Fibroblast of gingiva (primary cell): ENCODE measurements at regions not wholly inside any gene's neighbourhood (a gene's known extent, or its start where the extent isn't known, plus 50 kb on each side); places are given as distances from the start of the nearest gene placed in this dataset.

Experiments
- DNase-seq: peaks from one replicate; pipeline ENCODE4 v3.0.0-alpha.2; 2011; ENCODE audit warnings: low read depth

DNA sequence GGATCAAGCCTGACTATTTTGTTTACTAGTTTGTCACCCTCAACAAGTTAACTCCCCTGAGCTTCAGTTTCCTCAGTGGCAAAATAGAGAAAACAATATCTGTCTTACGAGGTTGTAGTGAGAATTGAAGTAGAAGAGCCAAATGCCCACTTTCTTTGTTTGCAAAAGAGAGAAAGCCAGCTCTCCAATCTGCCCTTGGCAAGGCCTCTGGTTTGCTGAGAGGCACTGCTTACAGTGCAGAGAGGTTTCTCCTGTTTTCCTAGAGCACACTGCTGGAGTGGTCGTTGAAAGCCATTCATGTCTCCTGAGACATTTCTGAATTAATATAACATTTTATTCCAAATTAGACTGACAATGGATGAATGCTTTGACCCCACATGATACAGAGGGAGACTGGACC lies 260.5 kb upstream of the IGF1R start:
- no peak for DNase-seq

GRCh38 chr15:98390946-98391530 lies 257.3 kb upstream of the IGF1R start:
- DNase-seq = no peak

GRCh38 chr15:98391568-98391967 lies 256.8 kb upstream of the IGF1R start:
- DNase-seq = no peak

- no peak for DNase-seq
These were observed 254.9 kb upstream of the IGF1R start for GRCh38 chr15:98393471-98393870.

- no peak for DNase-seq
These were observed 253.8 kb upstream of the IGF1R start for GRCh38 chr15:98394546-98394945.

- DNase-seq = no peak
These were observed 252.2 kb upstream of the IGF1R start for GRCh38 chr15:98395974-98396610.

DNA sequence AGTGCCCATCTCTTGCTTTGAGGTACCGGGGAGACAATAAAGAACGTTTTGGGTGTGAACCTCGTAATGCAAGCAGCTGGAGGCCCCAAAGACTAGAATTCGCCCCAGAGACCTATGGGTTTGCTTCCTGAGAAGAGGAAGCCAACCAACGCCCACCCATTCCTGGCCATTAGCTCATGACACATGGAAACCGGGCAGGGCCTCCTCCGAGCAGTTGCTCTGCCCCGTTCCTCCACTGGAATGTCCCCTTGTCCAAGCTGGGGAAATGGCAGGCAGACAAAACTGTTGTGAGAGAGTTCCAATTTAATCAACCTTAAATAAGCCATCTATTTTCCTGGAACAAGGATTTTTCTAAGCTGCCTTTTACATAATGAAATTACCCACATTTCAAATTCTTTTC lies 250.9 kb upstream of the IGF1R start:
- DNase-seq = no peak

DNA sequence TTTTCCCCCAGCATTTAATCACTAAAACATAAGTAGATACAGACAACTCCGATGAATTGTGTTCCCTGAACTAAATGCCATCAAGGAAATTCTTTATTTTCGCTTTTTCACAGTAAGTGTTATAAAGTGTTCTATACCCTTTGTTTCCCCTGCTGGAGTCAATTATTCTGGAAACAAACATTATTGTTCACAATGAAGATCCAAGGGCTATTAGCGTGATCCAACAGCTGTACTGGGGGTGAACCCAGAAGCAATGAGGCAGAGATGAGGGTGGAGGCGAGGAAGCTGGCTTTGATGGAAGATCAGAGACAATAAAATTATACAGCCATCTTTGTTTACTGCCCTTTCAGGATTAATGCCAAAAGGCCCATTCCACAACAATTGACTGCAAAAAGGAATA lies 250.3 kb upstream of the IGF1R start:
- no peak for DNase-seq

DNA sequence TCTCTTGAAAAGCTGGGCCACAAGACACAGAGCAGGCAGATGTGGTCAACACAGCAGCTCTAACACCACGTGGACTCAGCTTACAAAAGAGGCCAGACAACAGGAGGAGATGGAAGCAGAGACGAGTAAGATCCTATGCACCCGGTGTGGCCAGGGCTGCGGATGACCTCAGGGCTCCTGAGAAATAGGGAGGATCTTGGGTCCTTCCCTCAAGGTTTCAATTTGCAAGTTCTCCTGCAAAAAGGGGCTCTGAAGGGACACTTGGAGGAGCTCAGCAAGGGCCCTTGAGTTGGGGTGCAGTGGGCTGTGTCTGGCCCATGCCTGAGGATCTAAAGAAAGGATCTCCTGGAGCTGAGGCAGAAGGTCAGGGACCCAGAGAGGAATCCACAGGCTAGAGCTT lies 249.5 kb upstream of the IGF1R start:
- DNase-seq = no peak

- DNase-seq = no peak
These were observed 248.2 kb upstream of the IGF1R start for GRCh38 chr15:98400120-98400519.

- no peak for DNase-seq
These were observed 247.3 kb upstream of the IGF1R start for GRCh38 chr15:98401029-98401428.

DNA sequence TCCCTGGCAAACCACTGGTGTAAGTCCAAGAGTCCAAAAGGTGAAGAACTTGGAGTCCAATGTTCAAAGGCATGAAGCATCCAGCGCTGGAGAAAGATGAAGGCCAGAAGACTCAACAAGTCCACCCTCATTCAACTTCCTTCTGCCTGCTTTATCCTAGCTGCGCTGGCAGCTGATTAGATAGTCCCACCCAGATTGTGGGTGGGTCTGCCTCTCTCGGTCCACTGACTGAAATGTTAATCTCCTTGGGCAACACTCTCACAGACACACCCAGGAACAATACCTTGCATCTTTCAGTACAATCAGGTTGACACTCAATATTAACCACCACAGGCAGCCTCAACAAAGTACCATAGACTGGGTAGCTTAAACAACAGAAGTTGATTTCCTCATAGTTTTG lies 245.9 kb upstream of the IGF1R start:
- no peak for DNase-seq

DNA sequence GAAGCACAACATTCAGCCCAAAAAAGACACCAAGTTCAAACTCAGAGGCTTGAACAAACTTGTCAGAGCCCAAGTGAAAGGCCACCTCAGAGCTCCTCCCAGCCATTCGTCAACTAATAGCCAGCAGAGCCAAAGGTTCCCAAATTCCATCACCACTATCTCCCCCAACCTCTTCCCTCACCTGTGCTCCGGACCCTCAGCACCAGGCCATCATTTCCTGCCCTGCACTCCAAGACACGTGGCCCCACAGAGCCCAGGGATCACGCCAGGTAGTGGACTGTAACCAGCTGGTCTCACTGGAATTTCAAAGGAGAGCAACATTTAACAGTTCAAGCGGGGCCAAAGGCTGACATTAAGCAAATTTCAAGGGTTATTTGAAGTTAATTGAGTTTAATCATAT lies 245.2 kb upstream of the IGF1R start:
- no peak for DNase-seq

DNA sequence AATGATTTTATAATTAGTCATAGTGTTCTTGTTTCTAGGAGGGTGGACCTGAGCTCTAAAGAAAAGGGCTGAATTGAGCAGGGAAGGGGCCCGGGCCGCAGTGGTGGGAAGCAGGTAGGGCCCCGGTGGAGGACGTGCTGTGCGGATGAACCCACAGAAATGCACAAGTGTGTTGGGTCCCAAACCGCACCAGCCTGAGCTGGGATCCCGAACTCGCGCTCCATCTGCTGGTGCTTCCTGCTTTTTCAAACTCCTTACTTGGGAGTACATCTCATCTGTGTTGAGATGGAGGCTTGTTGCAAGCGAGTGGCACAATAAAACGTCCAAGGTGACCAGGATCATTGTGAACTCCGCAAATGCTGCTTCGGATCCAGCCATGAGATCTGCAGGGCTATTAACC lies 244.8 kb upstream of the IGF1R start:
- DNase-seq = no peak

DNA sequence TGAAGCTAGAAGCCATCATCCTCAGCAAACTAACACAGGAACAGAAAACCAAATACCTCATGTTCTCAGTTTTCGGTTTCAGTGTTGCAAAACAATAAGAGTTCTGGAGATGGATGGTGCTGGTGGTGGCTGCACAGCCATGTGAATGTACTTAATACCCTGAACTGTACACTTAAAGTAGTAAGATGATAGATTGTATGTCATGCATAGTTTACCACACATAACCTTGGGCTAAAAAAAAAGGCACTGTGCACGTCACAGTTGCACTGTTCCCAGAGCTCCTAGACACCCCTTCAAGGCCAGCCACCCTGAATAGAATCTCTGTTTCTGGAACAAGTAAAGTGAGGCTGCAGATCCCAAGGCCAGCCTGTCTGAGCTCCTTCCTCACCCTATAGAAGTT lies 243.3 kb upstream of the IGF1R start:
- no peak for DNase-seq

- DNase-seq = no peak
These were observed 240.1 kb upstream of the IGF1R start for GRCh38 chr15:98408231-98408630.

- DNase-seq = no peak
These were observed 238.0 kb upstream of the IGF1R start for GRCh38 chr15:98410328-98410727.

GRCh38 chr15:98412852-98413251 lies 235.5 kb upstream of the IGF1R start:
- DNase-seq = no peak

DNA sequence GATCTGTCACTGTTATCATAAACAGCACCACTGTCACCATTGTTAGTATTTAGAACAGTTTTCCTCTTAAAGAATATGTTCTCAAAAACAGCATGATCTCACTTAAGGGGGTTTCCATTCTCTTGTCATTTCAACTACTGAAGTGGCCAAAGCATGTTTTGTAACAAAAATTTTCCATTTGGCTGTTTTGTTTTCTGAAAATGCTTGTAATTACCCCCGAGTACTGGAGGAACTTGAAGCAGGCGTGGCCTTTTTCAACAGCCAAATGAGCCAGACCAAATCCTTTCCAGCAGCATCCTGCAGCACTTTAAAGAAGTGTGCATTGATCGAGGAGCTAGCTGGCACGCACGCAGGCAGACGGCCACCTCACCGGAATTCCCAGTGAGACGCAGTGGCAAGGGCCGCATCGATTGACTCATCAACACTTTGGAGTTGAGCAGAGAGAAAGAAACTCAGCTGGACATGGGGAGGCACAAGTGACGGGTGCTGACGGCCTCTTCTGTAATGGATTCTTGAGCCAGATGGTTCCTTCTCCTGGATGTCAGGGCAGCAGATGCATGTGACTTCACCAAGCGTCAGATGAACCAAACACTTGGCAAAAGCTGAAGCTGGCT lies 234.3 kb upstream of the IGF1R start:
- no peak for DNase-seq

- DNase-seq = no peak
These were observed 232.0 kb upstream of the IGF1R start for GRCh38 chr15:98416222-98416855.

GRCh38 chr15:98417346-98417745 lies 231.0 kb upstream of the IGF1R start:
- DNase-seq = no peak

DNA sequence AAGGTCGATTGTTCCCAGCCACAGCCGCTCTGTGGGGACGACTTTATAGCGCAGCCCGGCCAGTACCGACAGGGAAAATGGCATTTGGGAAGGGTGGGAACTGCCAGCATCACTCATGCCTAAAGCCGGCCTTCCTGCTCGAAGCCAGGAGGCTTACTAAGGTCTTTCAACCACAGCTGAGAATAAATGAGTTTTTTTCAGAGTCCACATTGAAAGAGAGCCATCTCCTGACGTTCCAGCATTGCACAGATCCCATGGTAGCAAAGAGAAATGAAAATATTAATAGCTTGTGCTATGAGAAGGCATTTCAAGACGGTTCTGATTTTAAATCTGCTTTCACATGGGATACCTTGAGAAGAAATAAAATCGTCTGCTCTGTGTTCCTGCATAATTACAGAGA lies 230.2 kb upstream of the IGF1R start:
- no peak for DNase-seq

DNA sequence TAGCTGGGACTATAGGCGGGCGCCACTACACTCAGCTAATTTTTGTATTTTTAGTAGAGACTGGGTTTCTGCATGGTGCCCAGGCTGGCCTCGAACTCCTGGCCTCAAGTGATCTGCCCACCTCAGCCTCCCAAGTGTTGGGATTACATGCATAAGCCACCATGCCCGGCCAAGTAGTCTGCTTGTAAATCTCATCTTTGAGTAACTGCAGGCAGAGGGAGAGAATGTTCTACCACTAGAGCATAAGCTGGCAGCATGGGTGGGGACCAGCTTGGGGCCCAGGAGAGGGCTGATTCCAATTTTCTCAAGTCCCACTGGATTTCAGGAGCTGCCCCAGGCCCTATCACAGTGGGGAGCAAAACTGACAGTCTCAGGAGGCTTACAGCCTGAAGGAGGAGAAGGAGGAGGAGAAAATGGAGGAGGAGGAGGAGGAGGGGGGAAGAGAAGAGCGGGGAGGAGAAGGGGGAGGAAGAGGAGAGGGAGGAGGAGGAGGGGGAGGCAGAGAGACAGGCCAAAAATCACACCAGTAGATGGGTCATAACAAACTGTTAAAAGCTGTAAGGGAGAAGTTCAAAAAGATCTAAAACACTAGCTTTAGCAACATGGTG lies 229.1 kb upstream of the IGF1R start:
- no peak for DNase-seq
